Mesendoderm (in vitro differentiated cells): ENCODE measurements at regions not wholly inside any gene's neighbourhood (a gene's known extent, or its start where the extent isn't known, plus 50 kb on each side); places are given as distances from the start of the nearest gene placed in this dataset.

ENCODE experiments used
- DNase-seq: peaks from one replicate; pipeline ENCODE4 v3.0.0; 2013
- H2AK5ac ChIP-seq: 2 replicates; pipeline ENCODE4 v1.6.1; 2013; ENCODE audit warnings: low read length, inconsistent platforms
- H2BK120ac ChIP-seq: 2 replicates; pipeline ENCODE4 v1.6.1; 2013; ENCODE audit warnings: low read depth, mild to moderate bottlenecking, low read length, moderate library complexity, mixed read lengths
- H2BK15ac ChIP-seq: replicated peaks from 2 replicates; pipeline ENCODE4 v1.6.1; 2013; ENCODE audit warnings: low read depth, mild to moderate bottlenecking, moderate library complexity
- H2BK5ac ChIP-seq: 2 replicates; pipeline ENCODE4 v1.6.1; 2013; ENCODE audit warnings: low read length, inconsistent platforms
- H3K18ac ChIP-seq: 2 replicates; pipeline ENCODE4 v1.6.1; 2013; ENCODE audit warnings: mild to moderate bottlenecking, low read length, mixed read lengths
- H3K23ac ChIP-seq: one replicate; pipeline ENCODE4 v1.6.1; 2013; ENCODE audit warnings: low read length
- H3K27ac ChIP-seq: 2 replicates; pipeline ENCODE4 v1.5.1; 2013; ENCODE audit warnings: low read depth, mild to moderate bottlenecking, inconsistent platforms, low read length, moderate library complexity
- H3K27me3 ChIP-seq: 2 replicates; pipeline ENCODE4 v1.6.1; 2013; ENCODE audit warnings: low read length, control low read depth, mild to moderate bottlenecking, inconsistent platforms; ENCODE audit not compliant: insufficient read depth, poor library complexity
- H3K36me3 ChIP-seq: 2 replicates; pipeline ENCODE4 v1.6.1; 2013; ENCODE audit warnings: low read length, inconsistent platforms; ENCODE audit not compliant: control insufficient read depth, insufficient read depth
- H3K4ac ChIP-seq: one replicate; pipeline ENCODE4 v1.6.1; 2013; ENCODE audit warnings: low read depth, mild to moderate bottlenecking, low read length, moderate library complexity
- H3K4me1 ChIP-seq: 2 replicates; pipeline ENCODE4 v1.6.1; 2013; ENCODE audit warnings: low read depth, low read length, inconsistent platforms; ENCODE audit not compliant: control insufficient read depth
- H3K4me2 ChIP-seq: 2 replicates; pipeline ENCODE4 v1.6.1; 2013; ENCODE audit warnings: low read length
- H3K4me3 ChIP-seq: 2 replicates; pipeline ENCODE4 v1.5.1; 2013; ENCODE audit warnings: mild to moderate bottlenecking, low read length
- H3K56ac ChIP-seq: one replicate; pipeline ENCODE4 v1.6.1; 2013; ENCODE audit warnings: low read length
- H3K79me1 ChIP-seq: 2 replicates; pipeline ENCODE4 v1.6.1; 2013; ENCODE audit warnings: low read length, inconsistent platforms
- H3K79me2 ChIP-seq: 2 replicates; pipeline ENCODE4 v1.6.1; 2013; ENCODE audit warnings: mild to moderate bottlenecking, low read length; ENCODE audit not compliant: control insufficient read depth, insufficient read depth
- H3K9ac ChIP-seq: 2 replicates; pipeline ENCODE4 v1.6.1; 2013; ENCODE audit warnings: low read length, inconsistent platforms
- H4K5ac ChIP-seq: one replicate; pipeline ENCODE4 v1.6.1; 2013; ENCODE audit warnings: low read length
- H4K8ac ChIP-seq: one replicate; pipeline ENCODE4 v1.6.1; 2013; ENCODE audit warnings: low read depth, mild to moderate bottlenecking, control low read depth, low read length, moderate library complexity
- WGBS: extraction: QIAGEN DNeasy Blood & Tissue Kit; methylation state at CpG from one replicate; pipeline ENCODE4 v1.1.7; 2013; ENCODE audit warnings: low lambda C conversion rate, missing lambda C conversion rate; ENCODE audit not compliant: insufficient coverage; ENCODE audit errors: extremely low coverage; 5-methylcytosine and 5-hydroxymethylcytosine counted together

GRCh38 chr12:65585648-65586602 is 238.4 kb upstream of the HMGA2 start:
- Histone ChIP-seq H3K27ac (no peak overlapping the region), H3K4me2 (no peak overlapping the region), H4K8ac (no peak overlapping the region), H3K27me3 (no peaks in the 10 kb centered on the region), H3K23ac (no peak overlapping the region), H3K4me3 (no peak overlapping the region), H3K79me2 (no peaks in the 10 kb centered on the region), H3K9ac (no peak overlapping the region), H2BK15ac (no peak overlapping the region), H4K5ac (no peak overlapping the region), H3K4me1 (no peaks in the 10 kb centered on the region), H3K36me3 (no peaks in the 10 kb centered on the region), H3K4ac (no peak overlapping the region), H3K56ac (no peak overlapping the region), H2AK5ac (no peak overlapping the region), H2BK120ac (no peak overlapping the region), H3K18ac (no peak overlapping the region), H2BK5ac (no peak overlapping the region), H3K79me1 (no peaks in the 10 kb centered on the region)
- DNase-seq: no peak
- WGBS: no CpG with 5 or more reads among the region's 3 CpGs

- Histone ChIP-seq H3K36me3 (no peaks in the 10 kb centered on the region), H3K27me3 (no peaks in the 10 kb centered on the region), H3K4me3 (no peak overlapping the region), H3K18ac (no peak overlapping the region), H2BK15ac (no peak overlapping the region), H3K4me2 (no peak overlapping the region), H3K79me1 (no peaks in the 10 kb centered on the region), H3K27ac (no peak overlapping the region), H3K4me1 (no peaks in the 10 kb centered on the region), H3K9ac (no peak overlapping the region), H2BK5ac (no peak overlapping the region), H4K5ac (no peak overlapping the region), H3K4ac (no peak overlapping the region), H2BK120ac (no peak overlapping the region), H3K79me2 (no peaks in the 10 kb centered on the region), H2AK5ac (no peak overlapping the region), H3K56ac (no peak overlapping the region), H4K8ac (no peak overlapping the region), H3K23ac (no peak overlapping the region)
- DNase-seq: no peak
- WGBS: no CpG with 5 or more reads among the region's 1 CpG
These were observed 237.5 kb upstream of the HMGA2 start for GRCh38 chr12:65586796-65587195.

GRCh38 chr12:65590318-65590717 is 234.0 kb upstream of the HMGA2 start:
- H4K5ac ChIP-seq: no peak overlapping the region
- H3K79me2 ChIP-seq: no peaks in the 10 kb centered on the region
- no peak overlapping the region for H3K4me3 ChIP-seq
- DNase-seq: no peak
- no peaks in the 10 kb centered on the region for H3K36me3 ChIP-seq
- H3K27me3 ChIP-seq: no peaks in the 10 kb centered on the region
- H2AK5ac ChIP-seq: no peak overlapping the region
- no peak overlapping the region for H3K23ac ChIP-seq
- no peak overlapping the region for H3K18ac ChIP-seq
- no peak overlapping the region for H2BK120ac ChIP-seq
- H3K4me2 ChIP-seq: no peak overlapping the region
- H3K4me1 ChIP-seq: peaks cover 4% of the 10 kb centered on the region
- no peak overlapping the region for H3K9ac ChIP-seq
- H3K56ac ChIP-seq: no peak overlapping the region
- no peak overlapping the region for H3K4ac ChIP-seq
- no peak overlapping the region for H3K27ac ChIP-seq
- no peak overlapping the region for H2BK5ac ChIP-seq
- no peaks in the 10 kb centered on the region for H3K79me1 ChIP-seq
- H4K8ac ChIP-seq: no peak overlapping the region
- WGBS: no CpG with 5 or more reads among the region's 4 CpGs
- H2BK15ac ChIP-seq: no peak overlapping the region

- H3K4me1 ChIP-seq: peaks cover 11% of the 10 kb centered on the region
- no peak overlapping the region for H3K56ac ChIP-seq
These were observed 231.9 kb upstream of the HMGA2 start for GRCh38 chr12:65592416-65592815.

GRCh38 chr12:65593239-65593701 is 231.0 kb upstream of the HMGA2 start:
- Histone ChIP-seq H2BK5ac (no peak overlapping the region), H3K79me2 (no peaks in the 10 kb centered on the region), H3K9ac (no peak overlapping the region), H3K27me3 (no peaks in the 10 kb centered on the region), H3K4me2 (no peak overlapping the region), H2BK15ac (peak overlapping the region; percentile 41), H3K4me1 (peaks cover 15% of the 10 kb centered on the region), H2AK5ac (no peak overlapping the region), H4K8ac (no peak overlapping the region), H3K36me3 (no peaks in the 10 kb centered on the region), H4K5ac (no peak overlapping the region), H3K18ac (no peak overlapping the region), H3K23ac (no peak overlapping the region), H3K4me3 (no peak overlapping the region), H2BK120ac (no peak overlapping the region), H3K27ac (no peak overlapping the region), H3K4ac (no peak overlapping the region), H3K56ac (no peak overlapping the region), H3K79me1 (no peaks in the 10 kb centered on the region)
- no peak for DNase-seq
- no CpG with 5 or more reads among the region's 2 CpGs for WGBS

More at GRCh38 chr12:65592416-65592815, 231.9 kb upstream of the HMGA2 start:
- H3K36me3 ChIP-seq: no peaks in the 10 kb centered on the region
- H3K4me2 ChIP-seq: no peak overlapping the region
- H3K27me3 ChIP-seq: no peaks in the 10 kb centered on the region
- H2BK5ac ChIP-seq: no peak overlapping the region
- H2BK120ac ChIP-seq: no peak overlapping the region
- H3K4me3 ChIP-seq: no peak overlapping the region
- no peaks in the 10 kb centered on the region for H3K79me1 ChIP-seq
- no peak overlapping the region for H2AK5ac ChIP-seq
- H3K27ac ChIP-seq: no peak overlapping the region
- WGBS: no CpG with 5 or more reads among the region's 3 CpGs
- H4K8ac ChIP-seq: no peak overlapping the region
- H2BK15ac ChIP-seq: no peak overlapping the region
- H4K5ac ChIP-seq: no peak overlapping the region
- no peak overlapping the region for H3K18ac ChIP-seq
- H3K23ac ChIP-seq: no peak overlapping the region
- H3K4ac ChIP-seq: no peak overlapping the region
- DNase-seq: no peak
- H3K9ac ChIP-seq: no peak overlapping the region
- H3K79me2 ChIP-seq: no peaks in the 10 kb centered on the region
